ENCODE measurements at regions not wholly inside any gene's neighbourhood (a gene's known extent, or its start where the extent isn't known, plus 50 kb on each side); places are given as distances from the start of the nearest gene placed in this dataset.
A peak's percentile ranks its signal among the peaks of the same experiment; 100 is the strongest.
"Not testable (repeated sequence)": the region's sequence is repeated elsewhere in the genome, so short reads cannot be mapped to it uniquely, and the experiment has no call there.

- DNase-seq: peak; percentile 43
Measured at GRCh38 chr21:19440792-19441655, 1037.4 kb upstream of the TMPRSS15 start.

- no peak for DNase-seq
Measured at GRCh38 chr21:19458295-19458694, 1054.7 kb upstream of the TMPRSS15 start.

- DNase-seq: no peak
Measured at GRCh38 chr21:19461481-19462205, 1058.1 kb upstream of the TMPRSS15 start.

- DNase-seq: no peak
Measured at GRCh38 chr21:19463966-19464365, 1060.4 kb upstream of the TMPRSS15 start.

DNA sequence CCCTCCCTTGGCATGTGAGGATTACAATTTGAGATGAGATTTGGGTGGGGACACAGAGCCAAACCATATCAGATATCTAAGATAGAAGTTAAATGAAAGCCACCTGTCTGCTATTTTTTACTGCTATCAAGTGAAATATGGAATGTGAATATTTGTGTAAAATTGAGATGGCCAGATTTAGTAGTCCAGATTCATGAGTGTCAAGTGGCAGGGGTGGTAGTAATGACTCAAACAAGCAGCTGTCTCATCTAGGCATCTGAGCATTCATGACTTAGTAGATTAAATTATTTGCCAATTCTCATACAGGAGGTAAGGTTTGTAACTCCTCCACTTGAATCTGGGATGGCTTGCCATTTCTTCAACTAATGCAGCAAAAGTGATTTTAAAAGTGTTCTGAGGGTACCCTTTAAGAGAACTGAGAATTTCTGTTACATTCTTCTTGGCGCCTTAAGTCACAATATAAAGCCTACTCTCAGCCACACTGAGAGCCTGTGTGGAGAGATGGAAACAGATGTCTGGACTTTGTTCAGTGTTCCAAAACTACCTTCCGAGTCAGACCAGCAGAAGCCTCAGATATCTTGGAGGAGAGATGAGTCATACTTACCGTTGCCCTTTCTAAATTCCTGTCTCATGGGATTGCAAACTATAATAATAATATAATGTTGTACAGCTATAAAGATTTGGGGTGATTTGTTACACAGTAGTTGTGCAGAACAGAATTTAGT is 1065.6 kb upstream of the TMPRSS15 start:
- no peak for DNase-seq

GRCh38 chr21:19475525-19475924 is 1071.9 kb upstream of the TMPRSS15 start:
- no peak for DNase-seq

DNA sequence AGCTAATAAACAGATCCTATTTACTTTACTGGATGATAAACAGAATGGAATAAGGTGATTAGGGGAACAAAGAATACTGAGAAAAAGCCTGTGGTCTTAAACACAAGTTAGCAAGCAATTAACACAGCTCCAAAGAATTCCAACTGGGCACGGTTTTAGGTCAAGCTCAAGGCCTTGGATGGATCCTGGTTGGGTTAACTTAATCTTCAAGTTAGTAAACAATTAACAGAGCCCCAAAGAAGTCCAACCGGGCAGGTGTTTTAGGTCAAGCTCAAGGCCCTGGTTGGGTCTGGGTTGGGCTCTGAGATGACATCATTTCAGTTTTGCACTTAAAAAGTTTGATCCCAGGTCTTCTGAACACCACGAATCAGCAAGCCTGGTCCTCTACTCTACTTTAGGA is 1086.3 kb upstream of the TMPRSS15 start:
- no peak for DNase-seq

- peak; percentile 91 for DNase-seq
Measured at GRCh38 chr21:19490481-19490880, 1086.9 kb upstream of the TMPRSS15 start.

DNA sequence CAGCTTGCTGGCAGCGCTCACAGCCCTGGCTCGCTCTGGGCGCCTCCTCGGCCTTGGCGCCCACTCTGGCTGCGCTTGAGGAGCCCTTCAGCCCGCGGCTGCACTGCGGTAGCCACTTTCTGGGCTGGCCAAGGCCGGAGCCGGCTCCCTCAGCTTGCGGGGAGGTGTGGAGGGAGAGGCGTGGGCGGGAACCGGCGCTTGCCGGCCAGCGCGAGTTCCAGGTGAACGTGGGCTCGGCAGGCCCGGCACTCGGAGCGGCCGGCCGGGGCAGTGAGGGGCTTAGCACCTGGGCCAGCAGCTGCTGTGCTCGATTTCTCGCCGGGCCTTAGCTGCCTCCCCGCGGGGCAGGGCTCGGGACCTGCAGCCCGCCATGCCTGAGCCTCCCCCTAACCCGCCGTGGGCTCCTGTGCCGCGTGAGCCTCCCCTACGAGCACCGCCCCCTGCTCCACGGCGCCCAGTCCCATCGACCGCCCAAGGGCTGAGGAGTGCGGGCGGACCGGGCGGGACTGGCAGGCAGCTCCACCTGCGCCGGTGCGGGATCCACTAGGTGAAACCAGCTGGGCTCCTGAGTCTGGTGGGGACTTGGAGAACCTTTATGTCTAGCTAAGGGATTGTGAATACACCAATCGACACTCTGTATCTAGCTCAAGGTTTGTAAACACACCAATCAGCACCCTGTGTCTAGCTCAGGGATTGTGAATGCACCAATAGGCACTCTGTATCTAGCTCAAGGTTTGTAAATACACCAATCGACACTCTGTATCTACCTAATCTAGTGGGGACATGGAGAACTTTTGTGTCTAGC is 1090.1 kb upstream of the TMPRSS15 start:
- DNase-seq: not testable (repeated sequence)

DNA sequence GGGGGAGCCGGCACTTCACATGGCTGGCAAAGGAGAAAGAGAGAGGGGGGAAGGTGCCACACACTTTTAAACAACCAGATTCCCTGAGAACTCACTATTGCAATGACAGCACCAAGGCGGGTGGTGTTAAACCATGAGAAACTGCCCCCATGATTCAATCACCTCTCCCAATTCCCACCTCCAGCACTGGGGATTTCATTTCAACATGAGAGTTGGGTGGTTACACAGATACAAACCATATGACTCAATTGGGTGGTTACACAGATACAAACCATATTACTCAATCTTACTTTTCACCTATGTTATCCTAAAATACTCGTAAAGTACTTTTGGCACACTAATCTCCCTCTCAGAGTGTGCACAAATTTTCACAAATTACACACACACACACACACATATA is 1097.5 kb upstream of the TMPRSS15 start:
- no peak for DNase-seq

DNA sequence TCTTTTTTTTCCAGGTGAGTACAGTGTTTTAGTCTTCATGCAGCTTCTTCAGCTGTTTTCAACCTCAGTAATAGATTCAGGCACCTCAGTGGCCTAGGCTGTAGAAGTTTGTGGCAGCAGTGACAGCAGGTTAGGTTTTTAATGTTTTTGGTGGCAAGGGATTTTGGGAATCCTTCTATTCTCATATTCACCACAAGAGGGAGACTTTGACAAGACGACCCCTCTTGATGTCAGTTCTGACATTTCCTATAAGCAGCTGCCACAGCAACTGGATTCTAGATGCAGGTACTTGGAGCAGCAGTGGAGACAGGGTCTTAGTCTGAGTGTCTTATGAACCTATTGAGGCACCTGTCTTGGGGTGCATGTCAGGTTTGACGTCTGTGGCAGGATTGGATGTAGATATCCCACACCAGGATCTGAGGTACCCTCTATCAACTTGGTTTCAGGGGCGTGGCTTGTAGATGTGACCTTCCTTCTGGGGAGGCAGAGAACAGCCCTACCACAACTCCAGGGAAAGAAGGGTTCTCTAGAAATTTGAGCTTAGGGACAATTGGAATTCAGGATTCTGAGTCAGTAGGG is 1104.2 kb upstream of the TMPRSS15 start:
- peak; percentile 52 for DNase-seq

DNA sequence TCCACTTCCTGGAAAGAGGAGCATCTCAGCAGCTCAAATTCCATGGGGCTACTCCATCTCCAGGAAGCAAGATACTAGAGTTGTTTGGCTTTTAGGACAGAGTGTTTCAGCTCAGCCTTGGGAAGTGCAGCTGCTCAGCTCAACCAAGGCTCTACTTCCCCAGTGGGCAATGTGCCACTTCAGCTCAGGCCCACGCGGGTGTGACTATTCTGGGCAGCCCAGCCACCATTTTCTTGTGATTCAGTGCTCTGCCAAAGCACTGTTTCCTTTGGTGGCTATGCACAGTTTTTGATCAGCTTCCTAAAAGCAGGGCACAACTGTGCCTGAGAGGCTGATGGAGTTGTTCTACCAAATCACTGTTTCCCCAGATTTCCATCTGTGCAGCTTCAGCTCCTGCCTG is 1104.9 kb upstream of the TMPRSS15 start:
- DNase-seq: no peak

- no peak for DNase-seq
Measured at GRCh38 chr21:19508844-19509243, 1105.3 kb upstream of the TMPRSS15 start.

GRCh38 chr21:19510057-19510456 is 1106.5 kb upstream of the TMPRSS15 start:
- no peak for DNase-seq

GRCh38 chr21:19510653-19511052 is 1107.1 kb upstream of the TMPRSS15 start:
- DNase-seq: no peak

GRCh38 chr21:19522381-19522780 is 1118.8 kb upstream of the TMPRSS15 start:
- DNase-seq: no peak

DNA sequence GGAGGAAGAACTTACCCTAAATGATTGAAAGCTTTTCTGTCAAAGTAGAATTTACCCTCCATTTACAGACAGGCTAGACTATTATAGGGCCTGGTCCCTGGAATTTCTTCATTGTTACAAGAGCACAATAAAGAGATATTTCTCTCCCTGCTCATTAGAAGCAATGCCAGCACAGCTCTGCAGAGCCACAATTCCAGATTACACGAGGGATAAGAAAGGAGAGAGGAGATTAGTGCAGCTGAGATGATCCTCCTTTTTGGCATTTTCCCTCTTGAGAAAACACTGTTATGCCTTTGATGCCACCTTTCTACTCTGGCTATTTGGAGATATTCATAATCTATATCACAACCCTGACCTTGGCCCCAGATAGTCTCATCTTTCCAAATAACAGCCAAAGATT is 1119.5 kb upstream of the TMPRSS15 start:
- no peak for DNase-seq

DNA sequence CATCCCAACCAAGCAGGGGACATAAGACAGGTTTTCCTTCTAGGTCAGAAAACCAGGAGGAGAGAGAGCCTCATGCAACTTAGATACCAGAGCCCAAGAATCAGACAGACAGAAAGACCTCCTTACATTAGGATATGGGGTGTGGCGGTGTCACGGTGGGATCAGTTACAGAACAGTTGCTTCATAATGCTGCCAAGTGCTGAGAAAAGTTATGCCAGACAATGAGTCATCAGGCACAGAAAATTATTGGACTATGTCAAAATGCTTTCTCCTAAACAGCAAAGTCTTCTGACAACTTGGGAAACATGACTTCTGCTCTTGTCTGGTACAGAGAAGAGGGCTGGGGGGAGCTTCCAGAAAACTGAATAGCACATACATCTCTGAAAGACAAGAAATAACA is 1120.2 kb upstream of the TMPRSS15 start:
- DNase-seq: no peak

DNA sequence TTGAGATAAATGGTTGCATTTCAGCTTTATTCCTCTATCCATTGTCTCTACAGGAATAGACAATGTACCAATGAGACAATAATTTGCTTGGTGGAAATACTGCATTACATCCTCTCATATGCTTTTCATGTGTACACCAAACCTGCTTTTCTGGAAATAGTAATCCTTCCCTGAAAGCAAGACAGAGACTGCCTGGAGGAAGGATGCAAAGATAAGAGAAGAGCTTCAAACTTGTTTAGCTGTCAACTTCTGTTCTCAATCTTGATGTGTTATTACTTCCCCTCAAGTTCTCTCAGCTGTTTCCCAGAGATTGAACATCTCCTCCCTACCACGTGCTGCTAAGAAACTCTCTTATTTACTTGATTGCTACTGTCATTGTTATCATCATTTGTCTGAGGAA is 1125.4 kb upstream of the TMPRSS15 start:
- DNase-seq: no peak

DNA sequence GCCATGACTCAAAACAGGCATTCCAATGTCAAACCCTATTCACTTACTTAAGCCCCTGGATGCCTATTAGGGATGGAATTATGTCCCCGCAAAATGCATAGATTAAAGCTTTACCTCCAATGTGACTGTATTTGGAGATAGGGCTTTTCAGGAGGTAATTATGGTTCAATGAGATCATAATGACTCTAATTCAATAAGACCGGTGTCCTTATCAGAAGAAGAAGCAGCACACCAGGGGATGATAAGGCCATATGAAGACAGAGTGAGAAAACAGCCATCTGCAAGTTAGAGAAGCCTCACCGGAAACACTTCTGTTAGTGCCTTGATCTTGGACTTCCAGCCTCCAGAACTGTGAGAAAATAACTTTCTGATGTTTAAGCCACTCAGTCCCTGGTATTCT is 1131.8 kb upstream of the TMPRSS15 start:
- peak; percentile 32 for DNase-seq

DNA sequence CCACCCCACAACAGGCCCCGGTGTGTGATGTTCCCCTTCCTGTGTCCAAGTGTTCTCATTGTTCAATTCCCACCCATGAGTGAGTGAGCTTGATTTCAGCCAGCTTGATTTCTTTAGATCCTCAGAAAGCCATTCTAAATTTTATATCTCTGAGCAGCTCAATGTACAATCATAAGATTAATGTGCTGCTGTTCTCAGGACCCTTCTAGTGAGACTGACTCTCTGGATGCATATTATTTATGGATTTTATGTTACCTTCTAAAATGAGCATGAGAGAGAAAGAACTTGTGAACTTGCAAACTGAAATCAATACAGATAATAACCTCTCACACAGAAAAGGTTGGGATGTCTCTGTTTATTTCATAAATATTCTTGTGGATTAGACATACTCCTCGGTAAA is 1133.5 kb upstream of the TMPRSS15 start:
- DNase-seq: no peak

DNA sequence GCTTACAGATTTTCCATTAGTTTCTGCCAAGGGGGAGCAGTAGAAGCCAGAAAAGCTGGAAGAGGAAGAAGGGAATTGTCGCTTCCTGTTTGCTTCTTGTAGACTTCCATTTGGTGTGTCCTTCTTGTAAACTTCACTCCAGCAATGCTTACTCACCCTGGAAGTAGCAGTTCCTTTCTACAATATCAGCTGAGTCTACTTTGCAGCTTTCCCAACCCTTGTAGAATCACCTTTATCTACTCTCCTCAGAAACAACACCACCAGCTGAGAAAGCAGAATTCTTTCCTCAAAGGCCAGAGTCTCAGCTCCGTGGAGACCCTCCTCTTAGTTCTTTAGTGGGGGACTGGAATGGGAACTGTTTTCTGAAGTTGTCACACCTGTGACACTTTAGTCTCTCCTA is 1136.7 kb upstream of the TMPRSS15 start:
- no peak for DNase-seq
